GM19023 (cell line): ENCODE measurements at regions not wholly inside any gene's neighbourhood (a gene's known extent, or its start where the extent isn't known, plus 50 kb on each side); places are given as distances from the start of the nearest gene placed in this dataset.

Experiments
- ATAC-seq: cut with Tn5 transposase; IDR thresholded peaks from one replicate; pipeline ENCODE4 v1.9.1; 2021; ENCODE audit warnings: mild to moderate bottlenecking, moderate library complexity; ENCODE audit not compliant: unreplicated experiment

DNA sequence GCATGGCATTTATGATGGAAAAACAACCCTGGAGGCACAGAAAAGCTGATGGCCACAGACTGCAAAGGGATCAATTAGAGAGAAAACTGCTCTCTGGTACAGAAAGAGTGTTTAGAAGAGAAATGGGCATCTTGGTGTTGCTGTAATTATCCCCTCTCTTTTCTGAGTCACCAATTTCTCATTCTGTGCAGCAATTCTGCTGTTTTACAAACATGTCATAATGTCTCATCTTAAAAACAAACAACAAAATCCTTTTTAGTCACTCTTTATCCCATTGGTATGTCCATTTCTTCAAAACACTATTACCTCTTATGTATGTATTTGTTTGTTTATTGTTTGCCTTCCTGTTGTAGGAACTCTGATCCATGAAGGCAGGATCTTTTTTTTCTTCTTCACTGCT lies 73.9 kb upstream of the HK2 start:
- ATAC-seq: no peak

DNA sequence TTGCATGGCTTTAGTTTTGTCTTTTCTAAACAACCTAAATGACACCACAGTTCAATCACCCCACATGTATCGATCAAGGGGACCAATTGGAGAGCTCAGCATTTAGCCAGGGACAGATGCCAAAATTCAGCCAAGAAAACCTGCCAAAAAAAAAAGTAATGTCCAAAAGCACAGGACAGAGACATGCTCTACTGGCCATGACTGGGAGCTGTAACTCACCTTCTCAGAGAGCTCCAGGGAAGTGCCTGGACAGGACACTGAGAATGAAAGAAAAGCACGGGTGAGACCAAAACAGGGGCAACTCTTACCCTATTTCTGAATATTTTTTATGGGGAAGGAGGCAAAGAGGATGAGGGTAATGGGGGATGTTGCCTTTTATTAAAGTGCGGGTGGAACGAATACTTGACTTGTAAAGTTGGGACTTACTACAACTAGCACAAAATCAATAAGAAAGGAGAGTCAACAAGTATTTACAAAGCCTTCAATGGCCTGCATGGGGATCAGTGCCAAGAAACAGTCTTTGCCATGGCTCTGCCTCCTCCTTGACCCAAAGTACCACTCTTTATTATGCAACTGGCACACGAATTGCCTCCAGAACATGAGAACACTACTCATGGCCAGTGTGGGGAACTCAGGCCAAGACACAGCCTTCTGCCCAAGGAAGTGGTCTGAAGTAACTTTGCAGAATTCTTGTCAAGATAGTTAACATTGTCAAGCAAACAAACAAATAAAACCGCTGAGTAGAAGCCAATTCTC lies 72.9 kb upstream of the HK2 start:
- no peak for ATAC-seq

DNA sequence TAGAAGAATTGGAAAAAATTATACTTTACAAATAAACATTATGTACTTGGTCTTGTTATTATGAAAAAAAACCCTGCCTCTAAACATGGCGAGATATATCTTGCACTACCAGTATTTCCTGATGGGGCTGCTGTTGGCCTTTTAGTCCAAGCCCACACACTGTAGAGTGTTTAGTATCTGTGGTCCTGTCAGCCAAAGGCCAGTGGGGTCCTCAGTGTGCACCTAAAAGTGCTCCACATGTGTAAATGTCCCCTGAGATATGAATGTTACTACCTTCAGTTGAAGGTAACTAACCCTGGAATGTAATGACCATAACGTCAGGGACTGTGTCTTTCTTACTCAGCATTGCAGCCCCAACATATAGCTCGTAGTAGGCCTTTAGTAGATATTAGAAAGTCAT lies 71.1 kb upstream of the HK2 start:
- ATAC-seq: no peak

DNA sequence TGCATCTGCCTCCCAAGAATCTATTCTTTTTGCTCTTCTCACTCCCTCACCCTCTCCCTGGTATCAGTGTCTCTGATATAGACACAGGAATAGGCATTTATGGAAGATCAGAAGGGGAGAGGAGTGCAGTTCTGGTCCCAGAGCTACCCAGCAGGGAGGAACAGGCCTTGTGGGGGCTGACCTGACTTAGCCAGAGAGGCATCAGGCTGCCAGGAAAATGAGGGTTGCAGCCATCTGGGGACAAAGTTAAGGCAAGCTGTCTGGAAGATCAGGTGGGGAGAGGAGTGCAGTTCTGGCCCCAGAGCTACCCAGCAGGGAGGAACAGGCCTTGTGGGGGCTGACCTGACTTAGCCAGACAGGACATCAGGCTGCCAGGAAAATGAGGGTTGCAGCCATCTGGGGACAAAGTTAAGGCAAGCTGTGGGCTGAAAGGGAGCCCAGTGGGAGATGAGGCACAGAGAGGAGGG lies 69.9 kb upstream of the HK2 start:
- ATAC-seq: peak; percentile 7

DNA sequence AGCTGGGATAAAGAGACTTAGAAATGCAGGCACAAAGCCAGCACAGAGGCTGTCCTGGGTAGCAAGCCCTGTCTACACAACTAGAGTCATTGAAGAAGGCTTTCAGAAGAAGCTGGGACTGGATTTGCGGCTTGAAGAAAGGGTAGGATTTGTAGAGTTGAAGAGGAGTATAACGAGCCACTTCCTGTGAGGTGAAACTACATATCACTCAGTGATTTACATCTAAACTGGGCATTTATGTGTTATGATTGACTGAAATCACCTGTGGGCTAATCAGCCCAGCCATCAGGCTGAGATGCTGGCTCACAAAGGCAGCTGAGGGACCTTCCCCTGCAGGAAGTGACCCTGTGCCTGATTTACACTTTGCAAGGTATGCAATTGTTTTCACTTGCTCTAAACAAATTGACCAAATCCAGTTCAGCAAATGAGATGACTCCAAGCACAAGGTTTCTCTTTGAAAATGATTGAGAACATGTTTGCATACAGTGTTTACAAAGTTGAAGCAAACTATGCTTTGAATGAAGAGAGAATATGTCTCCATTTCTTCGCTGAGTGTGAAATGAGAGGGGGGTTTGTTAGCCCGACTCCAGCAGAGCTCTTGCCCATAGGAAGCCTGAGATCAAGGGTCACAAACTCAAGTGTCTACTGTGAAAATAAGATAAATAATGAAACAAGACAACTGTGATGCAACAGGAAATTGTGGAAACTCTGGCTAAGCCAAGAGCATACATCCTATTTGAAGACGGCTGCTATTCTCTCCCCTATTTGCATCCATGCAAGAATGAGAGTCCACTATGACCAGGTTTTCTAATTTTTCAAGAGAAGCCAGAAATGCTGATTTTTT lies 69.3 kb upstream of the HK2 start:
- ATAC-seq: peak; percentile 57

DNA sequence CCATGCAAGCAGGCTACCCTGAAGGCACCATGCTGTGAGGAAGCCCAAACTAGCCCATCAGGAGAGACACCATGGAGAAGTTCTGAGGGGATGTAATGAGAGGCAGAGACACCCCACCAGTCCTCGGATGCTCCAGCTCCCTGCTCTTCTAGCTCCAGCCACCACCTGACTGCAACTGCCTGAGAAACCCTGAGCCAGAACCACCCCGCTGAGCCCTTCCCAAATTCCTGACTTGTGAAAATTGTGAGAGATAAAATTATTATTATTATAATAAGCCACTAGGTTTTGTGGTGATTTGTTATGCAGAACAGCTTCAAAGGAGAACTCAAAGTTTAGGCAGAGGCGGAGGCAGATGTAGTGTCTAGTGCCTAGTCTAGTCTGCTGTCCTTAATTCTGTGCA lies 67.1 kb upstream of the HK2 start:
- ATAC-seq: no peak

DNA sequence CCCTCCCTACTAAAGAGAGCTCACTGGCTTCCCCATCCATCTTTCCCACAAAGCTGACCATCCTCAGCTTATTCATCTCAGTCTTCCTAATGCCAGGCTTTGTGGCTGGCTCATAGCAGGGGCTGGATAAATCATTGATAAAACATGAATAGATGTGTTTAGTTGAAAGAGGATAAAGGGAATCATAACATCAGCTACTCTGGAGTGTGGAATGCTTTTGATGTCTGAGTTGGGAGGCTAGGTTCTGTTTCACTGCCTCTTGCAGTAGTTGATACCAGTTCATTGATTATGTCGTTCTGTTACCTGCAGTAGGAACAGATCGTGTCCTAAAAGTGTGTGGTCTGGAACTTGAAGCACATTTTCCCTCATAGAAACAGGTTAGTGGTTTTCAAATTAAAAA lies 66.3 kb upstream of the HK2 start:
- ATAC-seq: no peak

DNA sequence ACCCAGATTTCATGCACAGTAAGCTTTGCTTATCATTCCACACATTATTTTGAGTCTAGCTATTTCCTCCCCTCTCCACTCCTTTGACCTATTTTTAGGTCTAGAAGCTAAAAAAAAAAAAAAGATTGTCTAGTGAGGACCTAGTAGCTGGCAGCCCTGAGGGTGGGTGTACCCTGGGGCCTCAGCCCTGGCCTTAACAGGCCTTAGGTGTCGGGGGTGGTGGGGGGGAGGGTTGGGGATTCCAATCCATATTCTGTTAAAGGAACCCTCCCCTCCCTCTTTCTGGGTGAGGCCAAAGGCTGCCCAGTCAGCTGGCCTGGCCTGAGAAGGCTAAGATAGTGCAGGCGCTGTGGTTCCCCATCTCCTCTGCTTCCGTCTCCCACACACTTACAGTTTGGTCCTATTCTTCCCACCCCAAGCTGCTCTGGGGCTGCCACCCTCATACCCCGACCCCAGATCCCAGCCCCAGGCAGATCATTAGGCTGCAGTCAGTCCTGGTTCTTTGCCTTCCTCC lies 65.5 kb upstream of the HK2 start:
- ATAC-seq: no peak

DNA sequence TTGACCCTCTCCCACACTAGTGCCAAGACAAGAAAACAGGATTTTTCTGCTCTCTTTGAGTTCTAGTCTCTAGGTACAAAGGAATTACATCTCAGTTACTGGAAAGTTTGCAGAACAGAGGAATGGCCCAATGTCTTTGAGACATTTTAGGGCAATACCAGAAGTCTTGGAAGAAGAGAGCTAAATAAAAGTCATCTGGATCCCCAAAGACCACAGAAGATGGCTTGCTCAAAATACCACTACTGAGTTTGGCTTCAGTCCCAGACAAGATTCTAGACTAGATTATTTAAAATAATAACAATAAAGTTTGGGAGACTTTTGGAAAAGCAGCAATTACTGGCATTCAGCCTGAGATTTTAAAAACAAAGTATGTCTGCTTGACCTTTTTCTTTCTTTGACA lies 61.9 kb upstream of the HK2 start:
- ATAC-seq: no peak

DNA sequence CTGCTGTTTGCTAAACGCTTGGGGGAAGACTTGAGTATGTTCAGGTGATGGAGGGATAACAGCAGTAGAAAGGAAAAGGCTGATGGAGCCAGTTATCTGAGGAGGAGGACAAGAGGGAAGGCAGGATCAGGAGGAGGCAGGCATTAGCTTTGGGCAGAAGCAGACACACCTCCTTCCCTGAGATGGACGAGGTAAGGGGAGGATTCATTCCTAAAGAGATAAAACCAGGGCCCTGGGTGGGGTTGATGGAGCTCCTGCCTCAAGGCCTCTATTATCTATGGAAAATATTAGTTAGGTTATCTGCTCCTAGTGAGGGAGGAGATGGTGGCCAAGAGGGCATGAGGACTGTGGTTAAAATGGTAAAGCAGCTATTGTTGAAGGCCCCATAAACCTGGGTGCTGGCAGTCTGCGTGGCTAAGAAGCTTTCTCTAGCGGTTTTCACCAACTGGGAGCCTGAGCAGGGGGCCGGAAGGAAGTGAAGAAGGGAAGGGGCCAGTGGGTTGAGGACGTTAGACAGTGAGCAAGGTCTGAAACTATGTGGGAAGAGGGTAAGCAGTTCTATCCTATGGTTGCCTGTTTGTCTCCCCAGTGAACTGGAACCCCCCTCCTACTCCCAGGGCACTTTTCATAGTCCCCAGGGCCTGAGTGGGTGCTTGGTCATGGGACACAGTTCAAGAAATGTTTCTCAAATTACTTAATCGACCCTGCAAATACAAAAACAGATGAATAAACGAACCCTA lies 56.6 kb upstream of the HK2 start:
- no peak for ATAC-seq

DNA sequence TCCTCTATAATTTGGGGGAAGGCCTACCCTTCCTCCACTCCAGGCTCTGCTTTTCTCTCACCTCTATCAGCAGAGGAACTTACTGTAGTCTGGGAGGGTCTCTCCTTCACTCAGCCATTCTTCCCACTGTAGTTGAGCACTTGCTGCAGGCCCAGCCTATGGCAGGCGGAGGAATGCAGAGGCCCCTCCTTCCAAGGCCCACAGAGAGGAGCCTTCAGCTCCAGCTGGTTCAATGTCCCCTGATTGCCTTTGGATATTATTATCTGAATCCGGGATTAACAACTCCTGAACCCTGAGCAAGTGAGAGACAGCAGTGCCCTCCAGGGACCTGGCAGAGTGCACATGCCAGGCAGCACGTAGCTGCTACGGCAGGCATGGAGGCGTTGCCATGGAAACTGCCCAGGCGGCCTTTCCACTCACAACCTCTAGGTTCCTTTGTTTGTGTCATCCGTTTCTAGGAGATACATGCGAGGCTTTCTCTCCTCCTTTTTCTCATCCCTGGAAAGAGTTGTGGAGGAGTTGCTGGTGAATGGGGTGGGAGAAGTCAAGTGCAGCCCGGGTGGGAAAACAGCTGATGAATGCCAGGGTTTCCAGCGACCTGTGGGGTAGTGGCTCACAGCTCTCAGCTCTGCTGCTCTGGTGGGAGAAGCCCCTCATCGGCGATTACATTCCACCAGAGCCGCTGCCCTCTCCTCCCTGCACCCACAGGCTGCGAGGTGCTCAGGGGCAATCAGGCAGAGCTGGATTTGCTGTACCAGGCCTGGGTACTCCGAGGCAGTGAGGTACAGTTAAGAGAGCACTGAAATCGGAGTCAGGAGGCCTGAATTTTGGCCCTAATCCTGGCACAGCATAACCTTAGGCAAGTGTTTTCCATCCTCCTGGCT lies 55.3 kb upstream of the HK2 start:
- no peak for ATAC-seq

DNA sequence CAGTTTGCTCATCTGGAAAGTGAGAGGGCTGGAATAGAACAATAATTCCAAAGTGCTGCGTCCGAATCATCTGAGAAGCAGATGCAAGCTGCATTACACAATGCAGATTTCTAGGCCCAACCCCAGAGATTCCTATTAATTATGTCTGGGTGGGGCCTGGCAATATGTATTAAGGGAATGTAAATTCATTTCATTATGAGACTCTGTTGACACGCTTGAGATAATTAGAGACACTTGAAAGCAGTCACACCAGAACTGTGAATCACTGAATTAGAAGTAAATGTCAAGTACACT lies 54.7 kb upstream of the HK2 start:
- no peak for ATAC-seq

DNA sequence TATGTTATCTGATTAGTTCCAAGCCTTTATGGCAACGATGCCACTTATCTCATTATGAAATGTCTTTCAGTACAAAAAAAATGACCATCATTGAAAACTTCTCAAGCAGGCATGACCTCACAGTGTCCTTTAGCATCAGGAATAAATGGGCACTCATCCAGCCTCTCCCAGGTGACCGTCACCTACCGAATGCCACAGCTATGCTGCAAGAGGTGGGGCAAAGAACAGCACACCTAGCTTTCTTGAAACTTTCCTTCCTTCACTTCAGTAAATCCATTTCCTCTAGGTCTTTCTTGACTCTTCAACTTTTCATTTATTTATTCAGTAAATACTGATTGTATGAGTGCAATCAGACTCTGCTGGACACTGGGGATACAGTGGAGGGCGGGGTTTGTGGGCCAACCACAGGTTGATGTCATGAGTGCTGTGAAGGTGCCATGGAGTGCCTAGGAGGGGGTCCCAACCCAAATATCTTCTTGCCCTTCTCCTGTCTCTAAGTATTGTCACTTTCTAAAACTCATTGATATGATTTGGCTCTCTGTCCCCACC lies 54.3 kb upstream of the HK2 start:
- no peak for ATAC-seq
